SK-N-SH (cell line): ENCODE measurements at regions not wholly inside any gene's neighbourhood (a gene's known extent, or its start where the extent isn't known, plus 50 kb on each side); places are given as distances from the start of the nearest gene placed in this dataset.

Experiments used
- CTCF ChIA-PET: fragments of 300-600, 350-600 bp; formaldehyde crosslinking; extraction: SDS; loops from one replicate; lab custom pipeline; 2021; lab: Yijun Ruan, JAX
- POLR2A ChIA-PET: fragments of 350-600 bp; sonication (Branson Sonifier 250); formaldehyde crosslinking; extraction: SDS; loops from one replicate; lab custom pipeline; 2020; ENCODE audit warnings: antibody characterized with exemption, inconsistent platforms; lab: Yijun Ruan, JAX
- DNase-seq: peaks from one replicate; pipeline ENCODE4 v3.0.0; 2012
- H2AFZ ChIP-seq: fragments of 200-600 bp; sonication (generic); 2 replicates; pipeline ENCODE4 v1.8.1; 2016; ENCODE audit warnings: antibody characterized with exemption, mild to moderate bottlenecking, low read depth
- H3F3A ChIP-seq: fragments of 200-600 bp; sonication (generic); replicated peaks from 2 replicates; pipeline ENCODE3; 2016; ENCODE audit warnings: antibody characterized with exemption, mild to moderate bottlenecking; ENCODE audit not compliant: insufficient read depth
- H3K27ac ChIP-seq, 2 experiments: fragments of 200-500 bp in 1 of 2; fragments of 200-600 bp in 1 of 2; sonication (Bioruptor generic) in 1 of 2; sonication (generic), shearing (Covaris generic) in 1 of 2; 2 replicates each; pipeline versions ENCODE4 v1.5.1 to v1.6.1; 2014 to 2016; ENCODE audit warnings: low read depth in 2 of 2, inconsistent platforms in 1 of 2, low read length in 1 of 2, mild to moderate bottlenecking in 1 of 2, mixed read lengths in 1 of 2
- H3K27me3 ChIP-seq: fragments of 200-600 bp; sonication (generic), shearing (Covaris generic); 2 replicates; pipeline ENCODE4 v1.6.1; 2016; ENCODE audit warnings: mixed run types; ENCODE audit not compliant: insufficient read depth
- H3K36me3 ChIP-seq, 2 experiments: fragments of 200-500 bp in 1 of 2; fragments of 200-600 bp in 1 of 2; sonication (Bioruptor generic) in 1 of 2; sonication (generic) in 1 of 2; replicated peaks in 1 of 2; 2 replicates each; pipeline versions ENCODE3 to v1.5.1; 2014 to 2016; ENCODE audit warnings: low read length in 1 of 2, mild to moderate bottlenecking in 1 of 2; ENCODE audit not compliant: insufficient read depth in 2 of 2, control insufficient read depth in 1 of 2
- H3K4me1 ChIP-seq, 2 experiments: fragments of 200-500 bp in 1 of 2; fragments of 200-600 bp in 1 of 2; sonication (Bioruptor generic) in 1 of 2; sonication (generic), shearing (Covaris generic) in 1 of 2; 2 replicates each; pipeline versions ENCODE4 v1.5.1 to v1.6.1; 2014 to 2016; ENCODE audit warnings: low read depth in 1 of 2, low read length in 1 of 2, mixed run types in 1 of 2; ENCODE audit not compliant: insufficient read depth in 2 of 2, control insufficient read depth in 1 of 2
- H3K4me2 ChIP-seq: fragments of 200-600 bp; sonication (generic), shearing (Covaris generic); 2 replicates; pipeline ENCODE4 v1.6.1; 2017; ENCODE audit warnings: mixed run types
- H3K4me3 ChIP-seq, 2 experiments: fragments of 200-500 bp in 1 of 2; fragments of 200-600 bp in 1 of 2; sonication (Bioruptor generic) in 1 of 2; sonication (generic), shearing (Covaris generic) in 1 of 2; 2 replicates each; pipeline versions ENCODE4 v1.5.1 to v1.8.1; 2014 to 2016; ENCODE audit warnings: low read depth in 2 of 2, inconsistent platforms in 1 of 2, low read length in 1 of 2, mild to moderate bottlenecking in 1 of 2, mixed read lengths in 1 of 2, moderate library complexity in 1 of 2
- H3K79me2 ChIP-seq: fragments of 200-600 bp; sonication (generic); 2 replicates; pipeline ENCODE4 v1.8.1; 2017; ENCODE audit warnings: mild to moderate bottlenecking; ENCODE audit not compliant: insufficient read depth
- H3K9ac ChIP-seq: fragments of 200-600 bp; sonication (generic); 2 replicates; pipeline ENCODE4 v1.6.1; 2017; ENCODE audit warnings: mixed run types
- H3K9me2 ChIP-seq: fragments of 200-600 bp; sonication (generic); 2 replicates; pipeline ENCODE4 v1.6.1; 2017; ENCODE audit warnings: mixed run types
- H3K9me3 ChIP-seq: fragments of 200-600 bp; sonication (generic); 2 replicates; pipeline ENCODE4 v1.6.1; 2017; ENCODE audit warnings: mixed run types, mild to moderate bottlenecking, moderate library complexity
- H4K20me1 ChIP-seq: fragments of 200-600 bp; sonication (generic); 2 replicates; pipeline ENCODE4 v1.6.1; 2017; ENCODE audit warnings: mild to moderate bottlenecking, mixed run types; ENCODE audit not compliant: insufficient read depth
- CHD2 ChIP-seq: fragments of 150-350 bp; IDR thresholded peaks from 2 replicates; pipeline ENCODE4 v1.6.1; 2018; ENCODE audit warnings: low read length; ENCODE audit not compliant: partially characterized antibody
- ELF1 ChIP-seq: IDR thresholded peaks from 2 replicates; pipeline ENCODE4 v1.4.0; 2012
- EP300 ChIP-seq, 2 experiments: IDR thresholded peaks; 2 replicates each; pipeline versions ENCODE4 v1.4.0 to v1.6.1; 2012; ENCODE audit warnings: borderline replicate concordance in 1 of 2, low read depth in 1 of 2, low read length in 1 of 2
- FOXJ3 ChIP-seq: sonication (generic); formaldehyde crosslinking; IDR thresholded peaks from 2 replicates; pipeline ENCODE4 v1.5.1; 2020; ENCODE audit warnings: mild to moderate bottlenecking, missing genetic modification reagents
- FOXM1 ChIP-seq: IDR thresholded peaks from 2 replicates; pipeline ENCODE4 v1.4.0; 2012; ENCODE audit warnings: low read depth, mild to moderate bottlenecking
- GATA2 ChIP-seq: sonication (generic); formaldehyde crosslinking; IDR thresholded peaks from 2 replicates; pipeline ENCODE4 v1.5.0; 2020; ENCODE audit warnings: mild to moderate bottlenecking, missing genetic modification reagents
- IRF3 ChIP-seq: fragments of 150-350 bp; IDR thresholded peaks from 2 replicates; pipeline ENCODE4 v1.6.1; 2016; ENCODE audit warnings: mild to moderate bottlenecking, low read depth, low read length
- JUND ChIP-seq: IDR thresholded peaks from 2 replicates; pipeline ENCODE4 v1.4.0; 2012
- MAX ChIP-seq: IDR thresholded peaks from 2 replicates; pipeline ENCODE4 v1.4.0; 2012; ENCODE audit warnings: low read depth
- MEF2A ChIP-seq: IDR thresholded peaks from 2 replicates; pipeline ENCODE4 v1.4.0; 2012; ENCODE audit warnings: low read depth, borderline replicate concordance
- MXI1 ChIP-seq: IDR thresholded peaks from 2 replicates; pipeline ENCODE4 v1.6.1; 2012; ENCODE audit warnings: mild to moderate bottlenecking, low read depth, low read length, improper control_type of control experiment
- NRF1 ChIP-seq: IDR thresholded peaks from 2 replicates; pipeline ENCODE4 v1.6.1; 2012; ENCODE audit warnings: low read depth, mild to moderate bottlenecking, low read length
- POLR2AphosphoS5 ChIP-seq: IDR thresholded peaks from 2 replicates; pipeline ENCODE4 v1.6.1; 2012; ENCODE audit warnings: low read depth, low read length
- RAD21 ChIP-seq: IDR thresholded peaks from 2 replicates; pipeline ENCODE4 v1.6.1; 2012; ENCODE audit warnings: mild to moderate bottlenecking, low read length
- RFX5 ChIP-seq: IDR thresholded peaks from 2 replicates; pipeline ENCODE4 v1.6.1; 2012; ENCODE audit warnings: mild to moderate bottlenecking, improper control_type of control experiment, low read length
- RXRA ChIP-seq: IDR thresholded peaks from 2 replicates; pipeline ENCODE4 v1.4.0; 2012; ENCODE audit warnings: low read depth, mild to moderate bottlenecking, borderline replicate concordance
- SIN3A ChIP-seq: IDR thresholded peaks from 2 replicates; pipeline ENCODE4 v1.6.1; 2012; ENCODE audit warnings: low read depth, mild to moderate bottlenecking, low read length, moderate library complexity, borderline replicate concordance
- SMC3 ChIP-seq: IDR thresholded peaks from 2 replicates; pipeline ENCODE4 v1.6.1; 2012; ENCODE audit warnings: low read depth, low read length, improper control_type of control experiment
- TCF12 ChIP-seq: IDR thresholded peaks from 2 replicates; pipeline ENCODE4 v1.4.0; 2012
- USF1 ChIP-seq: IDR thresholded peaks from 2 replicates; pipeline ENCODE4 v1.4.0; 2012; ENCODE audit warnings: low read depth, borderline replicate concordance
- USF2 ChIP-seq: fragments of 150-350 bp; IDR thresholded peaks from 2 replicates; pipeline ENCODE4 v1.6.1; 2017; ENCODE audit warnings: antibody characterized with exemption, low read length, low read depth, borderline replicate concordance
- YY1 ChIP-seq: IDR thresholded peaks from 2 replicates; pipeline ENCODE4 v1.4.0; 2012; ENCODE audit warnings: low read depth, mild to moderate bottlenecking
- WGBS: methylation state at CpG from one replicate; pipeline ENCODE4 v1.1.6; 2017; ENCODE audit warnings: low lambda C conversion rate; 5-methylcytosine and 5-hydroxymethylcytosine counted together

GRCh38 chrX:867966-868647, 237.5 kb downstream of the SHOX start (continued):
- no peak for TF ChIP-seq FOXJ3 (CRISPR knock-in tag)
- no peak for TF ChIP-seq FOXM1
- no peak for TF ChIP-seq NRF1
- TF ChIP-seq RAD21 = no peak
- TF ChIP-seq YY1 = no peak
- no peak for TF ChIP-seq IRF3
- no peak for TF ChIP-seq MEF2A
- TF ChIP-seq GATA2 (CRISPR knock-in tag) = no peak
- TF ChIP-seq, all 33 proteins: peak for 0

DNA sequence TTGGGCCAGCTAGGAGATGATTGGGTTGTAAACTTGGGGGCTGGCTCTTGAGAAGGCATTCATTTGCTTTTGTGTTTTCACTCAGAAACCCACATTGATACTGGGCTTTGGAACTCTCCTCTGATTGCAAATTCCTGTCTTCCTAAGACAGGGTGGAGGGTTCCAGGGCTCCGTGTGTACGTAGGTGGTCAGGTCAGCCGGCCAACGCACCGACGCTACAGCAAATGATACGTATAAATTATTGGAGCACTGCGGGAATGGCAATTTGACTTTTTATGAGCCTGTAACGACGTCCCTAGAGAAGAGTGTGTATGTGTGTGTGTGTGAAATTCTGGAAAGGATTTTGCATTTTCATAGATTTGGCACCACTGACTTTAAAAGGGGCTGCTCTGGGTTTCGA, 236.9 kb downstream of the SHOX start:
- TF ChIP-seq TCF12 = no peak
- no peak for TF ChIP-seq GATA2 (CRISPR knock-in tag)
- no peak for TF ChIP-seq SMC3
- TF ChIP-seq RXRA = no peak
- no peak for TF ChIP-seq USF2
- no peak for TF ChIP-seq CHD2
- TF ChIP-seq MAX = no peak
- TF ChIP-seq POLR2AphosphoS5 = no peak
- TF ChIP-seq ELF1 = no peak
- no peak for TF ChIP-seq MXI1
- TF ChIP-seq JUND = no peak
- no peak for TF ChIP-seq RAD21
- no peak for TF ChIP-seq SIN3A
- no peak for TF ChIP-seq EP300 (IDR thresholded peaks at IDR 0.05; ENCODE audit: borderline replicate concordance in 1 of 2, low read depth in 1 of 2, low read length in 1 of 2)
- no peak for TF ChIP-seq RFX5
- TF ChIP-seq USF1 = no peak
- Histone ChIP-seq H3K9me2 (no peaks in the 10 kb centered on the region), H3F3A (no peaks in the 10 kb centered on the region), H3K9ac (no peak overlapping the region), H3K4me2 (no peak overlapping the region), H3K27me3 (no peaks in the 10 kb centered on the region), H3K79me2 (no peaks in the 10 kb centered on the region), H3K36me3 (no peaks in the 10 kb centered on the region), H3K9me3 (no peaks in the 10 kb centered on the region), H3K27ac (no peak overlapping the region), H4K20me1 (no peaks in the 10 kb centered on the region), H3K4me3 (no peak overlapping the region), H2AFZ (no peak overlapping the region), H3K4me1 (no peaks in the 10 kb centered on the region)
- CTCF ChIA-PET = no interaction called here
- WGBS = 31% methylated on average over 11 of the region's 11 CpGs
- POLR2A ChIA-PET = no interaction called here
- DNase-seq = no peak
